Peyer's patch (tissue), 4 donors: ENCODE measurements at regions not wholly inside any gene's neighbourhood (a gene's known extent, or its start where the extent isn't known, plus 50 kb on each side); places are given as distances from the start of the nearest gene placed in this dataset.

Source experiments
- DNase-seq, 3 donors: peaks; one replicate each; pipeline ENCODE4 v3.0.0-alpha.2; 2017 to 2019
- H3K27ac ChIP-seq, 4 donors: fragments of 200-600 bp; sonication (generic); one replicate each; pipeline ENCODE4 v1.5.1; 2016 to 2019
- H3K27me3 ChIP-seq, 2 donors: fragments of 200-600 bp; sonication (generic); one replicate each; pipeline ENCODE4 v1.5.1; 2019
- H3K36me3 ChIP-seq, 3 donors: fragments of 200-600 bp; sonication (generic); one replicate each; pipeline ENCODE4 v1.5.1; 2016 to 2019
- H3K4me1 ChIP-seq, 4 donors: fragments of 200-600 bp; sonication (generic); one replicate each; pipeline ENCODE4 v1.5.1; 2016 to 2019
- H3K4me3 ChIP-seq, 4 donors: fragments of 200-600 bp; sonication (generic); 1 replicate in 3 of 4; 2 replicates in 1 of 4; pipeline ENCODE4 v1.5.1; 2016 to 2019; ENCODE audit warnings: mild to moderate bottlenecking in 1 of 4
- H3K9me3 ChIP-seq, 4 donors: fragments of 200-600 bp; sonication (generic); one replicate each; pipeline ENCODE4 v1.5.1; 2016 to 2019; ENCODE audit warnings: mild to moderate bottlenecking in 1 of 4
- CTCF ChIP-seq, 6 experiments: fragments of 450-650 bp in 4 of 6; fragments of 200-600 bp in 2 of 6; sonication (generic) in 1 of 6; IDR thresholded peaks; one replicate each; pipeline ENCODE4 v1.5.1; 2017 to 2019; ENCODE audit warnings: antibody characterized with exemption in 6 of 6, mild to moderate bottlenecking in 3 of 6, moderate library complexity in 1 of 6
- POLR2A ChIP-seq, 2 donors: fragments of 450-650 bp; IDR thresholded peaks; one replicate each; pipeline ENCODE4 v1.5.1; 2017; ENCODE audit warnings: antibody characterized with exemption in 2 of 2, mild to moderate bottlenecking in 2 of 2, moderate library complexity in 2 of 2

- DNase-seq = no peak
- H3K4me1 ChIP-seq = no peaks in the 10 kb centered on the region
- H3K36me3 ChIP-seq = no peaks in the 10 kb centered on the region
- TF ChIP-seq POLR2A (IDR thresholded peaks at IDR 0.05) = no peak
- no peak for TF ChIP-seq CTCF (IDR thresholded peaks at IDR 0.05)
- H3K27ac ChIP-seq = no peak overlapping the region
- H3K27me3 ChIP-seq = no peaks in the 10 kb centered on the region
- no peak overlapping the region for H3K4me3 ChIP-seq
- H3K9me3 ChIP-seq = peaks cover 0 to 3% (median 0%) of the 10 kb centered on the region in 4 donors
Measured at GRCh38 chr3:24663406-24663805, 168.8 kb upstream of the THRB start.

- H3K27ac ChIP-seq = no peak overlapping the region
- DNase-seq = no peak
- TF ChIP-seq CTCF (IDR thresholded peaks at IDR 0.05) = no peak
- no peak for TF ChIP-seq POLR2A (IDR thresholded peaks at IDR 0.05)
- no peaks in the 10 kb centered on the region for H3K9me3 ChIP-seq
- H3K27me3 ChIP-seq = no peaks in the 10 kb centered on the region
- H3K4me3 ChIP-seq = no peak overlapping the region
- no peaks in the 10 kb centered on the region for H3K36me3 ChIP-seq
- no peaks in the 10 kb centered on the region for H3K4me1 ChIP-seq
Measured at GRCh38 chr3:24668039-24668438, 173.4 kb upstream of the THRB start.

- DNase-seq = peak in 1 of 3 donors; percentile 55
- no peaks in the 10 kb centered on the region for H3K4me1 ChIP-seq
- no peak overlapping the region for H3K4me3 ChIP-seq
- H3K9me3 ChIP-seq = no peaks in the 10 kb centered on the region
- TF ChIP-seq POLR2A (IDR thresholded peaks at IDR 0.05) = no peak
- no peak for TF ChIP-seq CTCF (IDR thresholded peaks at IDR 0.05)
- no peak overlapping the region for H3K27ac ChIP-seq
- H3K27me3 ChIP-seq = no peaks in the 10 kb centered on the region
- no peaks in the 10 kb centered on the region for H3K36me3 ChIP-seq
Measured at GRCh38 chr3:24670871-24671270, 176.2 kb upstream of the THRB start.

- H3K9me3 ChIP-seq = no peaks in the 10 kb centered on the region
- no peaks in the 10 kb centered on the region for H3K4me1 ChIP-seq
- H3K36me3 ChIP-seq = no peaks in the 10 kb centered on the region
- DNase-seq = no peak
- H3K27ac ChIP-seq = no peak overlapping the region
- H3K27me3 ChIP-seq = no peaks in the 10 kb centered on the region
- no peak overlapping the region for H3K4me3 ChIP-seq
- no peak for TF ChIP-seq CTCF (IDR thresholded peaks at IDR 0.05)
- TF ChIP-seq POLR2A (IDR thresholded peaks at IDR 0.05) = no peak
Measured at GRCh38 chr3:24673596-24673995, 178.9 kb upstream of the THRB start.

GRCh38 chr3:24674261-24674660 lies 179.6 kb upstream of the THRB start:
- no peak for DNase-seq
- Histone ChIP-seq H3K9me3 (no peaks in the 10 kb centered on the region), H3K27me3 (no peaks in the 10 kb centered on the region), H3K36me3 (no peaks in the 10 kb centered on the region), H3K4me1 (no peaks in the 10 kb centered on the region), H3K27ac (no peak overlapping the region), H3K4me3 (no peak overlapping the region)
- TF ChIP-seq CTCF (IDR thresholded peaks at IDR 0.05) (no peak), POLR2A (IDR thresholded peaks at IDR 0.05) (no peak)

- H3K4me1 ChIP-seq = no peaks in the 10 kb centered on the region
- H3K9me3 ChIP-seq = no peaks in the 10 kb centered on the region
- H3K36me3 ChIP-seq = no peaks in the 10 kb centered on the region
- TF ChIP-seq POLR2A (IDR thresholded peaks at IDR 0.05) (no peak), CTCF (IDR thresholded peaks at IDR 0.05) (no peak)
- no peak overlapping the region for H3K27ac ChIP-seq
- no peaks in the 10 kb centered on the region for H3K27me3 ChIP-seq
- no peak overlapping the region for H3K4me3 ChIP-seq
- no peak for DNase-seq
Measured at GRCh38 chr3:24678021-24678420, 183.4 kb upstream of the THRB start.
